Kidney (tissue), 10 donors: ENCODE measurements at regions not wholly inside any gene's neighbourhood (a gene's known extent, or its start where the extent isn't known, plus 50 kb on each side); places are given as distances from the start of the nearest gene placed in this dataset.
A peak's percentile ranks its signal among the peaks of the same experiment; 100 is the strongest.
"Not testable (repeated sequence)": the region's sequence is repeated elsewhere in the genome, so short reads cannot be mapped to it uniquely, and the experiment has no call there.

Experiments
- DNase-seq, 5 donors: peaks; one replicate each; pipeline ENCODE4 v3.0.0-alpha.2; 2013 to 2020
- FAIRE-seq: peaks from 2 replicates; lab custom pipeline; 2012; peaks lifted over from hg19 to GRCh38; lab: Jason Lieb, UNC
- H3K27ac ChIP-seq, 2 donors: one replicate each; pipeline ENCODE4 v1.7.0; 2013; ENCODE audit warnings: low read depth in 2 of 2, low read length in 2 of 2, inconsistent platforms in 1 of 2
- H3K27me3 ChIP-seq: one replicate; pipeline ENCODE4 v1.7.1; 2013; ENCODE audit warnings: low read length, inconsistent platforms; ENCODE audit not compliant: control insufficient read depth, insufficient read depth
- H3K36me3 ChIP-seq, 3 donors: one replicate each; pipeline versions ENCODE4 v1.7.0 to v1.7.1; 2013; ENCODE audit warnings: low read length in 3 of 3, control low read depth in 1 of 3, inconsistent platforms in 1 of 3; ENCODE audit not compliant: insufficient read depth in 3 of 3, control insufficient read depth in 2 of 3
- H3K4me1 ChIP-seq, 3 donors: one replicate each; pipeline versions ENCODE4 v1.7.0 to v1.7.1; 2013; ENCODE audit warnings: low read length in 3 of 3, inconsistent platforms in 1 of 3, low read depth in 1 of 3; ENCODE audit not compliant: control insufficient read depth in 2 of 3, insufficient read depth in 2 of 3
- H3K4me3 ChIP-seq, 3 donors: one replicate each; pipeline versions ENCODE4 v1.7.0 to v1.8.1; 2013; ENCODE audit warnings: low read length in 3 of 3, control low read depth in 1 of 3, inconsistent platforms in 1 of 3
- H3K9ac ChIP-seq, 3 donors: one replicate each; pipeline versions ENCODE4 v1.7.0 to v1.7.1; 2013; ENCODE audit warnings: low read length in 3 of 3, control low read depth in 1 of 3, inconsistent platforms in 1 of 3
- H3K9me3 ChIP-seq, 3 donors: one replicate each; pipeline versions ENCODE4 v1.7.0 to v1.7.1; 2013; ENCODE audit warnings: low read length in 3 of 3, control low read depth in 1 of 3, inconsistent platforms in 1 of 3; ENCODE audit not compliant: control insufficient read depth in 2 of 3, insufficient read depth in 1 of 3
- intact Hi-C: fragments of 100-400 bp; cut with DNase I; formaldehyde crosslinking; loops from one replicate; pipeline ENCODE4 v1.11.1; 2022
- donor health status: control.
- donor health status: control.
- donor health status: DM: yes; HTN: yes; CAD: no.
- donor health status: Normal renal cell carcinoma (clear cell type).

- intact Hi-C loops, H3K9ac ChIP-seq, H3K27me3 ChIP-seq, DNase-seq, H3K36me3 ChIP-seq, FAIRE-seq, H3K9me3 ChIP-seq, H3K27ac ChIP-seq, H3K4me1 ChIP-seq, H3K4me3 ChIP-seq: not testable (repeated sequence)
These were observed 1940.6 kb downstream of the FOXD4L5 start for GRCh38 chr9:63344408-63344807.

- H3K36me3 ChIP-seq, H3K9ac ChIP-seq, H3K4me1 ChIP-seq, FAIRE-seq, H3K9me3 ChIP-seq, H3K27ac ChIP-seq, H3K4me3 ChIP-seq, H3K27me3 ChIP-seq, intact Hi-C loops: not testable (repeated sequence)
- DNase-seq: peak in 2 of 5 donors; percentile 13
These were observed 1942.5 kb downstream of the FOXD4L5 start for GRCh38 chr9:63342528-63342927.

- H3K4me1 ChIP-seq, FAIRE-seq, H3K9me3 ChIP-seq, H3K9ac ChIP-seq, H3K4me3 ChIP-seq, H3K27me3 ChIP-seq, H3K36me3 ChIP-seq, intact Hi-C loops: not testable (repeated sequence)
- H3K27ac ChIP-seq: peak overlapping the region; percentile 26 to 75
- DNase-seq: peak in 1 of 5 donors; percentile 57
These were observed 1947.0 kb downstream of the FOXD4L5 start for GRCh38 chr9:63337899-63338604.

GRCh38 chr9:63335286-63335685, 1949.7 kb downstream of the FOXD4L5 start:
- H3K4me3 ChIP-seq, H3K9me3 ChIP-seq, H3K36me3 ChIP-seq, FAIRE-seq, H3K9ac ChIP-seq, H3K27me3 ChIP-seq, H3K27ac ChIP-seq, H3K4me1 ChIP-seq, intact Hi-C loops: not testable (repeated sequence)
- peak in 1 of 5 donors; percentile 31 for DNase-seq

GRCh38 chr9:63334187-63334586, 1950.8 kb downstream of the FOXD4L5 start:
- H3K27me3 ChIP-seq, H3K9ac ChIP-seq, FAIRE-seq, H3K9me3 ChIP-seq, H3K36me3 ChIP-seq, intact Hi-C loops, H3K27ac ChIP-seq, H3K4me1 ChIP-seq, H3K4me3 ChIP-seq: not testable (repeated sequence)
- DNase-seq: peak in 1 of 5 donors; percentile 73

GRCh38 chr9:63333083-63333482, 1951.9 kb downstream of the FOXD4L5 start:
- H3K27me3 ChIP-seq, intact Hi-C loops, FAIRE-seq, H3K27ac ChIP-seq, H3K4me1 ChIP-seq, H3K36me3 ChIP-seq, H3K4me3 ChIP-seq, H3K9ac ChIP-seq, H3K9me3 ChIP-seq: not testable (repeated sequence)
- peak in 1 of 5 donors; percentile 34 for DNase-seq

GRCh38 chr9:63328313-63328712, 1956.7 kb downstream of the FOXD4L5 start:
- H3K27me3 ChIP-seq, FAIRE-seq, DNase-seq, H3K9me3 ChIP-seq, H3K27ac ChIP-seq, H3K36me3 ChIP-seq, H3K4me1 ChIP-seq, H3K4me3 ChIP-seq, H3K9ac ChIP-seq, intact Hi-C loops: not testable (repeated sequence)

GRCh38 chr9:63327211-63327610, 1957.8 kb downstream of the FOXD4L5 start:
- H3K4me1 ChIP-seq, H3K36me3 ChIP-seq, H3K27ac ChIP-seq, H3K9me3 ChIP-seq, DNase-seq, H3K4me3 ChIP-seq, intact Hi-C loops, H3K27me3 ChIP-seq, H3K9ac ChIP-seq, FAIRE-seq: not testable (repeated sequence)
